Right lobe of liver (tissue), 6 donors: ENCODE measurements at regions not wholly inside any gene's neighbourhood (a gene's known extent, or its start where the extent isn't known, plus 50 kb on each side); places are given as distances from the start of the nearest gene placed in this dataset.
A peak's percentile ranks its signal among the peaks of the same experiment; 100 is the strongest.

Experiments used
- ATAC-seq, 4 donors: fragments of 200-7000 bp; cut with Tn5 transposase; one replicate each; pipeline ENCODE4 v1.9.1; 2020; ENCODE audit warnings: mild to moderate bottlenecking in 4 of 4, moderate library complexity in 4 of 4
- DNase-seq, 3 donors: peaks; one replicate each; pipeline ENCODE4 v3.0.0-alpha.2; 2020
- H3K27ac ChIP-seq, 3 donors: fragments of 200-600 bp; one replicate each; pipeline ENCODE4 v1.8.0; 2022
- H3K27me3 ChIP-seq, 2 donors: fragments of 200-600 bp; one replicate each; pipeline ENCODE4 v1.8.0; 2022
- H3K36me3 ChIP-seq, 4 donors: fragments of 200-600 bp; sonication (generic) in 1 of 4; one replicate each; pipeline versions ENCODE4 v1.5.1 to v1.8.0; 2017 to 2022; ENCODE audit warnings: control low read depth in 1 of 4
- H3K4me1 ChIP-seq, 4 donors: fragments of 200-600 bp; sonication (generic) in 1 of 4; one replicate each; pipeline versions ENCODE4 v1.5.1 to v1.8.0; 2017 to 2022; ENCODE audit warnings: control low read depth in 1 of 4
- H3K4me3 ChIP-seq, 3 donors: fragments of 200-600 bp; one replicate each; pipeline ENCODE4 v1.8.0; 2022
- H3K9me3 ChIP-seq, 4 donors: fragments of 200-600 bp; sonication (generic) in 1 of 4; one replicate each; pipeline versions ENCODE4 v1.5.1 to v1.8.0; 2017 to 2022; ENCODE audit warnings: control low read depth in 1 of 4
- POLR2A ChIP-seq: fragments of 450-650 bp; IDR thresholded peaks from one replicate; pipeline ENCODE4 v1.6.1; 2017; ENCODE audit warnings: antibody characterized with exemption, mild to moderate bottlenecking
- WGBS: methylation state at CpG from one replicate; pipeline ENCODE4 v1.1.6; 2018; ENCODE audit warnings: low coverage, low lambda C conversion rate; ENCODE audit not compliant: insufficient coverage; ENCODE audit errors: missing lambda C conversion rate; 5-methylcytosine and 5-hydroxymethylcytosine counted together
- intact Hi-C, 2 donors: fragments of 100-400 bp; cut with DNase I; formaldehyde crosslinking; loops; one replicate each; pipeline versions ENCODE4 v1.11.2 to v1.14.1; 2022
- TF ChIP-seq, protein P1 (sequence below), 4 donors: fragments of 200-600 bp in 3 of 4; fragments of 450-650 bp in 1 of 4; IDR thresholded peaks; one replicate each; pipeline versions ENCODE4 v1.5.1 to v1.8.0; 2016 to 2022; ENCODE audit warnings: antibody characterized with exemption in 4 of 4, mild to moderate bottlenecking in 2 of 4
- donor health status: DM: no; HTN: yes; CAD: no.
- donor health status: DM: no; HTN: no; CAD: no.
- donor health status: DM: no; HTN: no; CAD: no.
- donor health status: DM: no; HTN: yes; CAD: no.
- donor health status: DM: no; HTN: yes; CAD: no.

DNA sequence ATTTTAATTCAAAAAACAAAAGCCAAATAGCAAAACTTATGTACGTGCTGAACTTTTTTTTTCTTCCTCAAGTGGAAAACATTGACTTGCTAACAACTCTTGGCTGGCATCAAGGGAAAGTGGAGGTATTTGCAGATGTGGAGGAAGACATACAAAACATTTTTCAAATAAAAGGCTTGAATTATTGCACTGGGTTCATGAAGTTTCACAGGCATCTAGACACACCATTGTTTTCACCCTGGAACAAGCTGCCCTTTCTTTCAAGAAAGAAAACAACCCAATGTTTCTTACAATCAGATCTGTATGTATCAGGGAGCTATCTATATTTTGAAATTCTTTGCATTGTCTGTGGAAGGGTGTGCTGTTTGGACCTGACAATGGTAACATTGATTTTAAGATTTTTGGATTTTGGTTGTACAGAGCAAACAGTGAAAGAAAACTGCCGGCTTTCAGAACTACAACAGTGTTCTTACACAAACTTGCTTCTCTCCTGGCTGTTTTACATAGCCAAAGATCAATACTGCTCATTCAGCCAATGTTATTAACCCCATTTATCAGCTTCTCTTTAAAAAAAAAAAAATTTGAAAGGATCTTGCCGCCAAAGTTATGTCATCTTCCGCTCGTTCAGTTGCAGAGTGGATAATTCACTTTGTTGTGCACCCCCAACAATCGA is 187.7 kb upstream of the FOXD3 start:
- H3K36me3 ChIP-seq, result no peaks in the 10 kb centered on the region
- ATAC-seq, result peak; percentile 72 to 84 (median 82)
- no peak for DNase-seq
- 34% methylated on average over 6 of the region's 6 CpGs for WGBS
- peak overlapping the region in 1 of 3 donors; percentile 33 for H3K27ac ChIP-seq
- no peak for TF ChIP-seq POLR2A
- TF ChIP-seq, protein P1, sequence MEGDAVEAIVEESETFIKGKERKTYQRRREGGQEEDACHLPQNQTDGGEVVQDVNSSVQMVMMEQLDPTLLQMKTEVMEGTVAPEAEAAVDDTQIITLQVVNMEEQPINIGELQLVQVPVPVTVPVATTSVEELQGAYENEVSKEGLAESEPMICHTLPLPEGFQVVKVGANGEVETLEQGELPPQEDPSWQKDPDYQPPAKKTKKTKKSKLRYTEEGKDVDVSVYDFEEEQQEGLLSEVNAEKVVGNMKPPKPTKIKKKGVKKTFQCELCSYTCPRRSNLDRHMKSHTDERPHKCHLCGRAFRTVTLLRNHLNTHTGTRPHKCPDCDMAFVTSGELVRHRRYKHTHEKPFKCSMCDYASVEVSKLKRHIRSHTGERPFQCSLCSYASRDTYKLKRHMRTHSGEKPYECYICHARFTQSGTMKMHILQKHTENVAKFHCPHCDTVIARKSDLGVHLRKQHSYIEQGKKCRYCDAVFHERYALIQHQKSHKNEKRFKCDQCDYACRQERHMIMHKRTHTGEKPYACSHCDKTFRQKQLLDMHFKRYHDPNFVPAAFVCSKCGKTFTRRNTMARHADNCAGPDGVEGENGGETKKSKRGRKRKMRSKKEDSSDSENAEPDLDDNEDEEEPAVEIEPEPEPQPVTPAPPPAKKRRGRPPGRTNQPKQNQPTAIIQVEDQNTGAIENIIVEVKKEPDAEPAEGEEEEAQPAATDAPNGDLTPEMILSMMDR (IDR thresholded peaks at IDR 0.05), result no peak
- peak overlapping the region in 1 of 3 donors; percentile 17 for H3K4me3 ChIP-seq
- no peaks in the 10 kb centered on the region for H3K9me3 ChIP-seq
- intact Hi-C loops, result no loop called here
- H3K4me1 ChIP-seq, result peaks cover 0 to 25% (median 2%) of the 10 kb centered on the region in 4 donors
- H3K27me3 ChIP-seq, result no peaks in the 10 kb centered on the region

- TF ChIP-seq, protein P1 (IDR thresholded peaks at IDR 0.05), result no peak
- no peak for TF ChIP-seq POLR2A
- H3K27me3 ChIP-seq, result no peaks in the 10 kb centered on the region
- no peaks in the 10 kb centered on the region for H3K36me3 ChIP-seq
- H3K4me3 ChIP-seq, result peak overlapping the region in 1 of 3 donors; percentile 17
- WGBS, result 28% methylated on average over 2 of the region's 2 CpGs
- DNase-seq, result no peak
- H3K9me3 ChIP-seq, result no peaks in the 10 kb centered on the region
- peak; percentile 56 to 84 (median 66) for ATAC-seq
- peaks cover 0 to 25% (median 2%) of the 10 kb centered on the region in 4 donors for H3K4me1 ChIP-seq
- intact Hi-C loops, result no loop called here
- peak overlapping the region in 1 of 3 donors; percentile 33 for H3K27ac ChIP-seq
These were observed 187.2 kb upstream of the FOXD3 start for GRCh38 chr1:63135174-63135512.

- no peak for TF ChIP-seq POLR2A
- TF ChIP-seq, protein P1 (IDR thresholded peaks at IDR 0.05), result no peak
- ATAC-seq, result peak in 1 of 4 donors; percentile 32
- no peak overlapping the region for H3K4me3 ChIP-seq
- H3K4me1 ChIP-seq, result peaks cover 0 to 25% (median 2%) of the 10 kb centered on the region in 4 donors
- no peak for DNase-seq
- peak overlapping the region in 1 of 3 donors; percentile 33 for H3K27ac ChIP-seq
- no peaks in the 10 kb centered on the region for H3K27me3 ChIP-seq
- no peaks in the 10 kb centered on the region for H3K36me3 ChIP-seq
- no peaks in the 10 kb centered on the region for H3K9me3 ChIP-seq
- WGBS, result 93% methylated on average over 1 of the region's 1 CpG
- intact Hi-C loops, result no loop called here
These were observed 186.6 kb upstream of the FOXD3 start for GRCh38 chr1:63135801-63136200.

DNA sequence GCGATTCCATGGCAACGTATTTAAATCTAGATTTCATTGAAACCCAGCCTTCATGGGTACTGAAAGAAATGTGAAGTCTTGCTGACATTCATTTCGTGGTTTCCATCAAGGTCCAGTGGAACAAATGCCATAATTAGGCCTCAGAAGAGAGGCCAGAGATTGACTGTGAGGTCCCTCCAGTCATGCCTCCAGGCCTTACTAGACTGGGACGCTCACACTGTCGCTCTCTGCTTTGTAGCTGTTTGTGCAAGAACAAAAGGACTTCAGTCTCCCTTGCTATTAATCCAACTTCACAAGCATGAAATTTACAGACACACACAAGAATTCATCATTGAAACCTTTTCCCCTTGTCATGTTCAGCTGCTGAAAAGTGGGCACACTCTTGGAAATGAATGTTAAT is 180.4 kb upstream of the FOXD3 start:
- Histone ChIP-seq H3K4me3 (no peak overlapping the region), H3K9me3 (no peaks in the 10 kb centered on the region), H3K36me3 (no peaks in the 10 kb centered on the region), H3K27ac (no peak overlapping the region), H3K27me3 (no peaks in the 10 kb centered on the region), H3K4me1 (no peaks in the 10 kb centered on the region)
- ATAC-seq (no peak), DNase-seq (no peak)
- TF ChIP-seq, protein P1 (IDR thresholded peaks at IDR 0.05), result no peak
- TF ChIP-seq POLR2A, result no peak
- WGBS, result 62% methylated on average over 4 of the region's 5 CpGs
- intact Hi-C loops, result no loop called here
